ENCODE measurements at regions not wholly inside any gene's neighbourhood (a gene's known extent, or its start where the extent isn't known, plus 50 kb on each side); places are given as distances from the start of the nearest gene placed in this dataset.

GRCh38 chr1:79681382-79681781 is 674.9 kb upstream of the ADGRL4 start:
- no peak for DNase-seq

DNA sequence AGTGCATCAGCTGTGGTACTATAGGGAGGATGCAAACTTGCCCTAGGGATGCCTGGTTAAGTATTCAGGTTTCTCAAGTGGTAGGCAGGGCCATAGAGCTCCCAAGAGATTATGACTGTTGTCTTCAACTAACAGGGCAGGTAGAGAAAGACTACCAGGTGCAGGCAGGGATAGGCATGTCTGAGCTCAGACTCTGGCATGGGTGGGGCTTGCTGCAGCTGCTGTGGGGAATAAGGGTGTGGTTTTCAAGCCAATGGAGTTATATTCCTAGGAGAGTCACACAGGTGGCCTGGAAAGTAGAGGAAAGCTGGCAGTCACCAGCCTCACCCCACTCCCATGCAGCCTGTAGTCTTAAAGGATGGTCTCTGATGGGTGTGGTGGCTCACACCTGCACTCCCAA is 673.4 kb upstream of the ADGRL4 start:
- no peak for DNase-seq

GRCh38 chr1:79667848-79668696 is 661.5 kb upstream of the ADGRL4 start:
- no peak for DNase-seq

- no peak for DNase-seq
These were observed 660.6 kb upstream of the ADGRL4 start for GRCh38 chr1:79667166-79667565.

DNA sequence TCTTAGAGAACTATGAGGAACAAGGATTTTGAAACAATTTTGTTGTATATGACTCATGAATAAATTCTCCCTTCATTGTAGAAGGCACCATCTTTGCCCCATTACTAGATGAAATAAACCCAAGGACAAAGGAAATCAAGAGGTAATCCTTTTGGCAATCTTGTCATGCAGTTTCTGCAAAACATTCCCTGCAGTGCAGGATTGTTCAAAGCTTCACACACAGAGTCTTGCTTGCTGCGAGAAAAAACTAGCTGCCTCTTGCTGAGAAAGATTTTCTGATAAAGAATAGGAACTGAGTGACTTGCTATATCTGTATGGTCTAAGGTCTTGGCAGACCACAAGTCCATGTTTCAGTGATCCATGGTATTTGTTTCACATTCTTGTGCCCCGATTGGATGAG is 657.4 kb upstream of the ADGRL4 start:
- no peak for DNase-seq

DNA sequence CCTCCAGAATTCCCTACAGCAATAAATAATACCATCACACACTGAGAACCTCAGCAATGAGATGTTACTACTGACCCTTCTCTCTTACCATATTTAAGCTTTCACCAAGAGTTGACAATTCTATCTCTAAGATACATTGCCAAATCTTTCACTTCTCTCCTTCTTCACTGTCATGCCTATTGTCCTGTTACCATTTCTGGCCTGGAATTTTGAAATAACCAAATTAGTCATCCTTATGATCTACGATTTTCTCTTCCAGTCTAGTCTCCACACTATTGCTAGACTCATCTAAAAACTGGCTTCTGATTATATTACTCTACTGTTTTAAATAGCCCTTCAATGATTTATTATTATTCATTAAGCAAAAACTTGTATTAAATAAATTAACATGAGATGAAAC is 656.1 kb upstream of the ADGRL4 start:
- DNase-seq, result no peak

DNA sequence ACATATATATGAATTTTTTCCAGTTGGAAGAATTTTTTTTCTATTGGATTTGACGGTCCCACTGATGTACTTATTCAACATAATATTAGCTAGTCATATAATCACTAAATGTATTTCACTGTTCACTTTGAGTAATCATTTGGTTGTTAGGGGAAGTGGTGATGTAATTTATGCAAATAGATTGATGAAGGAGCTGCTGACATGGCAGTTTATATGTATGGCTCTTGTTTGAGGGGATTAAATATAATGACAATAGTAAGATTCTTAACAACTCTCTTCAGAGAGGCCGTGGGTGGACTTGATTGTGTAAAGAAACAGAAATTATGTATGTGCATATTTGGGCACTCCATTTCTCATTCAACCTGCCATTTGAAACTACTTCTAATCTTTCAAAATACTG is 653.6 kb upstream of the ADGRL4 start:
- no peak for DNase-seq

GRCh38 chr1:79657951-79658658 is 651.6 kb upstream of the ADGRL4 start:
- no peak for DNase-seq

GRCh38 chr1:79655876-79656275 is 649.3 kb upstream of the ADGRL4 start:
- DNase-seq, result no peak

DNA sequence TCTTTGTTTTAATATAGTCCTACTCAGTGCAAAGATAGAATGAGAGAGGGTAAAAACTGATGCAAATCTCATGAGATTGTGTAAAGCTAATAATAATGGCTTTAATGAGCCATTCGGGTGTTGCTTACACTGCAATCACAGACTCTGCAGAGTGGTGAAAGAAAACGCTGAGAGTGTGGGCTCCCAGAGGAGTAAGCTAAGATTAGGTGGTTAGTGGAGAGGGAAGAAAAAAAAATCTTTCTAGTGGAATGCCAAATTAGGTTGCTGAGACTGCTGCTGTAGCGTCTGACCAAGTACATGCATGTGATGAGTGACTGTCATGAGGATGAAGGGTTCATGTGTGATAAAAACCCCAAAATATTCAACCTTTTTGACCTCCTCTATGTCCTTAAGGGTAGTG is 645.9 kb upstream of the ADGRL4 start:
- no peak for DNase-seq

DNA sequence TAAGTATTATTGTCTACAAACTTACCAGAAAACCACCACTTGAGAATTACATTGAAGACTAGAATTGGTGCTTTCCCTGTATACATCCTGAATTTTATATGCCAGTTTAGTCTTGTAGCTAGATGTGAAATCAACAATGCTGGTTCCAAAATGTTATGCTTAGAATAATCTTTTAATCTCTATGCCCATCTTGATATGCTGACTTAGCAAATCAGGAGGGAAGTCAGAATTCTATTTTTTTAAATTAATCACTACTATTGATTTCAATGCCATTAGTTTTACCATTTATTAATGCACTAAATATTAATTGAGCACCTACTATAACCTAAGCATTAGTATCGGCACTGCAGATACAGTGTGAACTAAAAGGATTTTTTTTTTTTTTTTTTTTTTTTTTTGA is 641.6 kb upstream of the ADGRL4 start:
- DNase-seq, result no peak

DNA sequence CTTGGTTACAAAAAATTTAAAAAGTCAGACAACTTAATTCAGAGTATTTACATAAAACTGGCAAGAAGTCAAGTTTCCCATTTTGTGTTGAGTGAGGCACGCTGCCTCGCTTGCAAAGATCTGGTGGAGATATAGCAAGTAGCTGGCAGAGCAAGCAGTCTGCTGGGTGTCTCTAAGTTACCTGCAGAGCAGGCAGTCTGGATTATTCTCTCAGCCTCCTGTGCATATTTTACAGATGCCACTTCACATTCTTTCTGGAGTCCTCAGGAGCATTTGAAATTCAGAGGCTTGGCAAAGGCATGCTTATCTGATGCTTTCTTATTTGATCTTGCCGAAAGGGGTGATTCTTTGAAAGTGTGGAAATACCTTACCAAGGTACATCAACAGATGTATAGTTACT is 640.4 kb upstream of the ADGRL4 start:
- DNase-seq, result no peak

GRCh38 chr1:79638382-79638781 is 631.9 kb upstream of the ADGRL4 start:
- DNase-seq, result no peak

DNA sequence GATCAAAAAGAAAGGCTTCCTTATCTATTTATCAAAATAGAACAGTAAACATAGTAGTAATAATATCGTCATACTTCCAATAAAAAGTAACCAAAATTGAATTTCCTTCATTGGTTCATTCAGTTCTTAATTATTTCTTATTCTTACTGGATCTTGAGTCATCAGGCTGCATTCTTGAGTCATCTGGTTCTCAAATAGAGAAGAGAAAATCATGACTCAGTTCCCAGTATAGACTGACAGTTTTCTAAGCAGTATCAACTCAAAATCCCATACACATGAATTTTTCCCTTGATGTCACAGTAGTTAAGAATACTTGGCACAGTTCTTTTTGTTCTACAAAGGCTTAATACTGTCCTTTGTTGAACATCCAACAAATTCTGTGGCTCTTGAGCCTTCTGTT is 626.9 kb upstream of the ADGRL4 start:
- DNase-seq, result no peak

GRCh38 chr1:79629414-79629813 is 622.9 kb upstream of the ADGRL4 start:
- DNase-seq, result no peak

DNA sequence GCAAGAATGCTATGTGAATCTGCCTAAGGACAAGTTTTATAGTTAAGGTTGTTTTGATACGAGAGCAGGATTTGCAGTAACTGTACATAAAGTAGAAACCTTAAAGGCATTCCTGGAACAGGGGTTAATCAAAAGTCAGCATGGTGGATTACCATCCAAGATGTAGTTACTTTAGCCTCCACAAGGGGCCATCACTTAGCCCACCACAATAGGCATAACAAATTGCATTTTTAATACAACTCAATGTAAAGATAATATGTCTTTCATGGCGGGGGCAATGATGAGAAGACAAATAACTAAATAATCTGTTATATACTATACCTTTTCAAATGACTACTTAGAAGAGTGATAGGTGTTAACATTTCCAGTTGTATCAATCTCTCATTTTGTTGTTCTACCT is 611.2 kb upstream of the ADGRL4 start:
- no peak for DNase-seq

- DNase-seq, result no peak
These were observed 608.2 kb upstream of the ADGRL4 start for GRCh38 chr1:79614762-79615161.

- DNase-seq, result no peak
These were observed 607.6 kb upstream of the ADGRL4 start for GRCh38 chr1:79614106-79614505.

GRCh38 chr1:79613046-79613445 is 606.5 kb upstream of the ADGRL4 start:
- no peak for DNase-seq

DNA sequence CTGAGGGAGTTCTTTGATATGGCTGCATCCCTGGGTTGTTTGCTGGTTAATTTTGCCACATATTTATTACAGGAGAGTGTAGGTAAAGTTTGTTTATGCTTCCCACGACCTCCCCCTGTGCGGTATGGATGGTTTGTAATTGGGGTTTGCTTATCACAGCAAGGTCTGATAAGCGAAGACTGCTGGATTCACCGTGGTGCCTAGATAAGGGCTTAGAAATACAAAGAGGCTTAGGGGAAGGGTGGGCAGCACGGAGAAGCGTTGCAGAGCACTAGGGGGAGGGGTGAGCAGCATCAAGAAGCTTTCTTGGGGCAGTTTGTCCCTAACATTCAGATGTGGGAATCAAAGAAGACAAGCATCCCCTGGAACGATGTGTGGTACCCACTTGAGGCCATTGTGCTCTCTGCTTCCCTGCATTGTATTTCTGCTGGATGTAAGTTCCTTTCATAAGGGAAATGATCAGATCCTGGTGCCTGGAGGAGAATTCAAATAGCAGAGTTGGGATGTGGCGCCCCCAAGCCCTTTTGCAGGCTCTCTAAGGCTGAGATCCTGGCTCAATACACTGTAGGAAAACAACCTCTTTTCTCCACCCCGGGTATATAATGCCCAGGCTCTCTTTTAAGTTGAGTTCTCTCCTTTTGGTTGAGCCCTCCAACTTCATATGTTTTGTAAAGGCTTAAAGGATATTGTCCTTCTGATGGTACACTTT is 598.1 kb upstream of the ADGRL4 start:
- no peak for DNase-seq

DNA sequence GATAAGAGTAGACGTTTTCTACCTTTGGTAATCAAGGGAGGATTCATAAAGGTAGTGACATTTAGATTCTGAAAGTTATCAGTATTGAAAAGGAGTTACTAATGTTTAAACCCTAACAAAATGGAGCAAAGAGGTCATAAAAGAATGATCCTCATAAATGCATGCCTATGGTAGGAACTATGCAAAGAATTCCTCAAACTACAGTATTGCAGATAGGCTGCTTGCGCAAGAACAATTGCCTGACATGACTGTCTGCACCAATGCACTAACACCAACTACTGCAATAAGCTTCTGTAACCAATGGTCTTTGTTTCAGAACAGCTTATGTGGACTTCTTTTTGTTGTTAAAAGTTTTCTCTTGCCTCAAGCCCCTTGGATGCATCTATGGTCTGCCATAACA is 597.3 kb upstream of the ADGRL4 start:
- no peak for DNase-seq

- DNase-seq, result no peak
These were observed 592.7 kb upstream of the ADGRL4 start for GRCh38 chr1:79599257-79599656.

DNA sequence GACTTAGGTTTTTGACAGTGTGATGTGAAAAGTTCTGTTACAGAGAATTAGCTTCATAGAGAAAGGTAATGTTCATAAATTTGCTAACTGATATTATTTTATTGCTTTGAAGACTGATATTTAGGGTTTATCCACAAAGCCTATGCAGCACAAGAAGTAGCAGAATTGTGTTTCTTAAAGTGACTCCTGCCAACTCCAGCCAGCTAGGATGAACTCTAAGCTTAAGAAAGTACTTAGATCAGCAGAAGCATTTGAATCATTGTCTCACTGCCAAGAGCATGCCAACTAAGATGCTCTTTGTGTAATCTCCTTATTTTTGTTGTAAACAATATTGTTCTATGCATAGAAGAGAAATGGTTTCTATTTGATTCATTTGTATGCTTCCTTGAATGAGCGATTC is 589.4 kb upstream of the ADGRL4 start:
- no peak for DNase-seq

GRCh38 chr1:79594121-79594698 is 587.7 kb upstream of the ADGRL4 start:
- no peak for DNase-seq
